ENCODE measurements at regions not wholly inside any gene's neighbourhood (a gene's known extent, or its start where the extent isn't known, plus 50 kb on each side); places are given as distances from the start of the nearest gene placed in this dataset.

GRCh38 chr5:148899993-148900392 lies 73.6 kb downstream of the ADRB2 start:
- Histone ChIP-seq H2BK120ac (ENCODE audit: low read depth, low read length, poor library complexity, severe bottlenecking) (no peak overlapping the region), H3K4me1 (ENCODE audit: insufficient read depth, low read length) (no peaks in the 10 kb centered on the region; the same call in 1 of the 2 replicates)

More at GRCh38 chr5:148899993-148900392, 73.6 kb downstream of the ADRB2 start:
- Mint-ChIP-seq H3K4me3 (no peak overlapping the region), H3K27me3 (ENCODE audit: low read depth) (no peaks in the 10 kb centered on the region), H3K27ac (no peak overlapping the region), H3K9me3 (no peaks in the 10 kb centered on the region), H3K4me1 (peaks cover 5 to 11% of the 10 kb centered on the region in 2 experiments), H3K36me3 (ENCODE audit: insufficient read depth in 1 of 3, low read depth in 3 of 3) (no peaks in the 10 kb centered on the region)
- Histone ChIP-seq H4K91ac (ENCODE audit: insufficient read length, low read depth, low read length) (no peak overlapping the region), H3K27ac (ENCODE audit: insufficient read length, low read depth, low read length) (no peak overlapping the region), H3K4ac (ENCODE audit: low read depth, low read length) (no peak overlapping the region), H2BK20ac (ENCODE audit: low read depth, low read length, poor library complexity, severe bottlenecking) (no peak overlapping the region), H3K9me3 (ENCODE audit: control insufficient read depth, low read depth, low read length) (no peaks in the 10 kb centered on the region), H2AFZ (ENCODE audit: low read length) (no peak overlapping the region), H4K8ac (replicated peaks; ENCODE audit: insufficient read length, low read depth, low read length) (no peak overlapping the region), H4K20me1 (ENCODE audit: control insufficient read depth, insufficient read depth, insufficient read length) (no peaks in the 10 kb centered on the region), H3K23me2 (ENCODE audit: insufficient read length, low read depth, low read length, poor library complexity, severe bottlenecking) (no peaks in the 10 kb centered on the region), H3K27me3 (ENCODE audit: insufficient read depth, low read length) (no peaks in the 10 kb centered on the region), H3K18ac (ENCODE audit: insufficient read length, low read depth, low read length) (no peak overlapping the region), H3K56ac (ENCODE audit: insufficient read length, low read depth, low read length) (no peak overlapping the region), H3K23ac (ENCODE audit: insufficient read length, low read depth, low read length) (no peak overlapping the region), H3K79me1 (ENCODE audit: insufficient read depth, low read depth, low read length, poor library complexity, severe bottlenecking) (no peaks in the 10 kb centered on the region), H3K79me2 (ENCODE audit: insufficient read depth, low read length) (no peaks in the 10 kb centered on the region), H2BK15ac (ENCODE audit: low read depth, low read length) (no peak overlapping the region), H3K9ac (ENCODE audit: extremely low read depth, insufficient read length, low read length) (no peak overlapping the region), H3K4me2 (ENCODE audit: insufficient read depth, insufficient read length, low read length) (no peak overlapping the region), H3T11ph (ENCODE audit: low read length) (no peak overlapping the region), H2AK5ac (ENCODE audit: insufficient read length, low read length) (no peak overlapping the region), H4K5ac (ENCODE audit: insufficient read length, low read depth, low read length) (no peak overlapping the region), H2BK5ac (ENCODE audit: insufficient read length, low read length) (no peak overlapping the region), H2BK12ac (ENCODE audit: insufficient read length, low read depth, low read length) (no peak overlapping the region), H3K14ac (ENCODE audit: insufficient read depth, low read length) (no peak overlapping the region)
- DNase-seq, result no peak
- no CpG with 5 or more reads among the region's 3 CpGs for WGBS (ENCODE audit: extremely low coverage, insufficient read length, low lambda C conversion rate)
- no peak for TF ChIP-seq CTCF (conservative IDR thresholded peaks at IDR 0.05)
